ENCODE measurements at regions not wholly inside any gene's neighbourhood (a gene's known extent, or its start where the extent isn't known, plus 50 kb on each side); places are given as distances from the start of the nearest gene placed in this dataset.
"Not testable (repeated sequence)": the region's sequence is repeated elsewhere in the genome, so short reads cannot be mapped to it uniquely, and the experiment has no call there.

DNA sequence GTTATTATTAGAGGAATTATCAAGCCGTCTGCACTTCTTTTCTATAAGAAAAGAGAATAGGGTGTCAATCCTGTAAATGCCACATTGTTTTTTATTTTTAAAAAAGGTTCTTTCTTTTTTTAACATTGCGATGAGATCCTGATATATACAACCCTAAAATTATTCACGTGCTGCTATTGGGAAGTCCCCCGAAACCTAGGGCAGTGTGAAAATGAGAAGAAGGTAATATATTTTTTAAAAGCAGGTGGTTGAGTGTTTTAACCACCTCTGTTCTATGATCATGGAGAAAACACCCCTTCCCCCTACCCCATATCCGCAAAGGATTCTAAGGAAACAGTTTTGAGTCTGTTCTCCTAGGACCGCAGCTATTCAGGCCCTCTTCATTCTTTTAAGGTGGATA is 94.5 kb upstream of the KLHL14 start:
- H3K4ac ChIP-seq (ENCODE audit: low read depth, low read length) = no peak overlapping the region
- H4K8ac ChIP-seq (replicated peaks; ENCODE audit: insufficient read length, low read depth, low read length) = no peak overlapping the region
- Mint-ChIP-seq H3K4me3 (no peak overlapping the region), H3K36me3 (ENCODE audit: insufficient read depth in 1 of 3, low read depth in 3 of 3) (peaks cover 0 to 6% (median 0%) of the 10 kb centered on the region in 3 experiments; a peak in 2 of 7 replicates), H3K27me3 (ENCODE audit: low read depth) (no peaks in the 10 kb centered on the region), H3K4me1 (peaks cover 23 to 27% of the 10 kb centered on the region in 2 experiments), H3K9me3 (peaks cover 3 to 9% of the 10 kb centered on the region in 2 experiments; a peak in 3 of 5 replicates), H3K27ac (no peak overlapping the region)
- no peak for TF ChIP-seq CTCF (conservative IDR thresholded peaks at IDR 0.05)
- H3K79me2 ChIP-seq (ENCODE audit: insufficient read depth, low read length) = no peaks in the 10 kb centered on the region
- H3K79me1 ChIP-seq (ENCODE audit: insufficient read depth, low read depth, low read length, poor library complexity, severe bottlenecking) = no peaks in the 10 kb centered on the region
- H4K91ac ChIP-seq (ENCODE audit: insufficient read length, low read depth, low read length) = no peak overlapping the region
- no peak overlapping the region for H3K23ac ChIP-seq (ENCODE audit: insufficient read length, low read depth, low read length)
- H2BK5ac ChIP-seq (ENCODE audit: insufficient read length, low read length) = no peak overlapping the region
- no peak overlapping the region for H3K9ac ChIP-seq (ENCODE audit: extremely low read depth, insufficient read length, low read length)
- H2BK120ac ChIP-seq (ENCODE audit: low read depth, low read length, poor library complexity, severe bottlenecking) = no peak overlapping the region
- H2AFZ ChIP-seq (ENCODE audit: low read length) = no peak overlapping the region
- no peak overlapping the region for H3K14ac ChIP-seq (ENCODE audit: insufficient read depth, low read length)
- no peak overlapping the region for H4K5ac ChIP-seq (ENCODE audit: insufficient read length, low read depth, low read length)
- H3K56ac ChIP-seq (ENCODE audit: insufficient read length, low read depth, low read length) = no peak overlapping the region
- H3T11ph ChIP-seq (ENCODE audit: low read length) = no peak overlapping the region
- H2BK15ac ChIP-seq (ENCODE audit: low read depth, low read length) = no peak overlapping the region
- no peak for DNase-seq
- no peaks in the 10 kb centered on the region for H4K20me1 ChIP-seq (ENCODE audit: control insufficient read depth, insufficient read depth, insufficient read length)
- H2AK5ac ChIP-seq (ENCODE audit: insufficient read length, low read length) = no peak overlapping the region
- H3K4me1 ChIP-seq (ENCODE audit: insufficient read depth, low read length) = no peaks in the 10 kb centered on the region
- H3K27me3 ChIP-seq (ENCODE audit: insufficient read depth, low read length) = no peaks in the 10 kb centered on the region
- H3K18ac ChIP-seq (ENCODE audit: insufficient read length, low read depth, low read length) = no peak overlapping the region
- no CpG with 5 or more reads among the region's 6 CpGs for WGBS (ENCODE audit: extremely low coverage, insufficient read length, low lambda C conversion rate)
- H2BK20ac ChIP-seq (ENCODE audit: low read depth, low read length, poor library complexity, severe bottlenecking) = no peak overlapping the region
- no peak overlapping the region for H2BK12ac ChIP-seq (ENCODE audit: insufficient read length, low read depth, low read length)
- no peaks in the 10 kb centered on the region for H3K9me3 ChIP-seq (ENCODE audit: control insufficient read depth, low read depth, low read length)
- no peaks in the 10 kb centered on the region for H3K23me2 ChIP-seq (ENCODE audit: insufficient read length, low read depth, low read length, poor library complexity, severe bottlenecking)
- no peak overlapping the region for H3K4me2 ChIP-seq (ENCODE audit: insufficient read depth, insufficient read length, low read length)
- H3K27ac ChIP-seq (ENCODE audit: insufficient read length, low read depth, low read length) = no peak overlapping the region

- H2AK5ac ChIP-seq (ENCODE audit: insufficient read length, low read length); H3T11ph ChIP-seq (ENCODE audit: low read length); H3K23me2 ChIP-seq (ENCODE audit: insufficient read length, low read depth, low read length, poor library complexity, severe bottlenecking); H3K9ac ChIP-seq (ENCODE audit: extremely low read depth, insufficient read length, low read length); H3K27me3 Mint-ChIP-seq (ENCODE audit: low read depth); H3K9me3 ChIP-seq (ENCODE audit: control insufficient read depth, low read depth, low read length); H3K23ac ChIP-seq (ENCODE audit: insufficient read length, low read depth, low read length); H2BK12ac ChIP-seq (ENCODE audit: insufficient read length, low read depth, low read length); H4K91ac ChIP-seq (ENCODE audit: insufficient read length, low read depth, low read length); H2AFZ ChIP-seq (ENCODE audit: low read length); H3K4me2 ChIP-seq (ENCODE audit: insufficient read depth, insufficient read length, low read length); H3K9me3 Mint-ChIP-seq; H3K18ac ChIP-seq (ENCODE audit: insufficient read length, low read depth, low read length); H4K20me1 ChIP-seq (ENCODE audit: control insufficient read depth, insufficient read depth, insufficient read length); H3K4me1 ChIP-seq (ENCODE audit: insufficient read depth, low read length); H2BK20ac ChIP-seq (ENCODE audit: low read depth, low read length, poor library complexity, severe bottlenecking); H3K27me3 ChIP-seq (ENCODE audit: insufficient read depth, low read length); H3K14ac ChIP-seq (ENCODE audit: insufficient read depth, low read length); H3K27ac ChIP-seq (ENCODE audit: insufficient read length, low read depth, low read length); H3K4me3 Mint-ChIP-seq; H4K8ac ChIP-seq (replicated peaks; ENCODE audit: insufficient read length, low read depth, low read length); DNase-seq; H3K79me1 ChIP-seq (ENCODE audit: insufficient read depth, low read depth, low read length, poor library complexity, severe bottlenecking); H4K5ac ChIP-seq (ENCODE audit: insufficient read length, low read depth, low read length); H2BK5ac ChIP-seq (ENCODE audit: insufficient read length, low read length); H3K56ac ChIP-seq (ENCODE audit: insufficient read length, low read depth, low read length); H3K79me2 ChIP-seq (ENCODE audit: insufficient read depth, low read length); H3K4ac ChIP-seq (ENCODE audit: low read depth, low read length); H3K27ac Mint-ChIP-seq; H3K4me1 Mint-ChIP-seq; H3K36me3 Mint-ChIP-seq (ENCODE audit: insufficient read depth in 1 of 3, low read depth in 3 of 3); H2BK120ac ChIP-seq (ENCODE audit: low read depth, low read length, poor library complexity, severe bottlenecking); H2BK15ac ChIP-seq (ENCODE audit: low read depth, low read length): not testable (repeated sequence)
- WGBS (ENCODE audit: extremely low coverage, insufficient read length, low lambda C conversion rate) = no CpG with 5 or more reads among the region's 18 CpGs
These were observed 89.2 kb upstream of the KLHL14 start for GRCh38 chr18:32862031-32862430.

Measured in H9 (cell line).